Stimulated activated CD4-positive, alpha-beta T cell treated with anti-CD3 and anti-CD28 coated beads, Interleukin-4, amount 100 ng/mL, for 4 hours (primary cell): ENCODE measurements at regions not wholly inside any gene's neighbourhood (a gene's known extent, or its start where the extent isn't known, plus 50 kb on each side); places are given as distances from the start of the nearest gene placed in this dataset.
"Not testable (repeated sequence)": the region's sequence is repeated elsewhere in the genome, so short reads cannot be mapped to it uniquely, and the experiment has no call there.

ENCODE experiments used
- DNase-seq, 2 experiments: peaks; one replicate each; pipeline ENCODE4 v3.0.0-alpha.2; 2020

GRCh38 chr1:165147799-165148198, 208.7 kb downstream of the LMX1A start:
- no peak for DNase-seq

GRCh38 chr1:165144757-165145397, 211.6 kb downstream of the LMX1A start:
- DNase-seq, result peak; percentile 7 to 10

GRCh38 chr1:165143437-165144065, 213.0 kb downstream of the LMX1A start:
- peak in 1 of 2 experiments; percentile 12 for DNase-seq

GRCh38 chr1:165138960-165139359, 217.6 kb downstream of the LMX1A start:
- DNase-seq, result no peak

GRCh38 chr1:165137551-165138316, 218.8 kb downstream of the LMX1A start:
- DNase-seq, result no peak

GRCh38 chr1:165134431-165134830, 222.1 kb downstream of the LMX1A start:
- DNase-seq, result no peak

GRCh38 chr1:165129568-165130164, 226.8 kb downstream of the LMX1A start:
- no peak for DNase-seq

GRCh38 chr1:165124772-165125171, 231.7 kb downstream of the LMX1A start:
- no peak for DNase-seq

- no peak for DNase-seq
Observed at GRCh38 chr1:165119086-165119485, 237.4 kb downstream of the LMX1A start.

- DNase-seq, result no peak
Observed at GRCh38 chr1:165117482-165117881, 239.0 kb downstream of the LMX1A start.

- no peak for DNase-seq
Observed at GRCh38 chr1:165116732-165117131, 239.8 kb downstream of the LMX1A start.

- DNase-seq, result no peak
Observed at GRCh38 chr1:165116171-165116570, 240.3 kb downstream of the LMX1A start.

GRCh38 chr1:165114889-165115285, 241.6 kb downstream of the LMX1A start:
- DNase-seq, result no peak

GRCh38 chr1:165114022-165114888, 242.3 kb downstream of the LMX1A start:
- no peak for DNase-seq

GRCh38 chr1:165112260-165112659, 244.3 kb downstream of the LMX1A start:
- DNase-seq, result no peak

- DNase-seq, result no peak
Observed at GRCh38 chr1:165109013-165109412, 247.5 kb downstream of the LMX1A start.

- DNase-seq, result not testable (repeated sequence)
Observed at GRCh38 chr1:165092542-165093162, 263.9 kb downstream of the LMX1A start.

GRCh38 chr1:165080253-165080896, 276.1 kb downstream of the LMX1A start:
- DNase-seq, result no peak

- DNase-seq, result no peak
Observed at GRCh38 chr1:165078391-165078790, 278.1 kb downstream of the LMX1A start.

- DNase-seq, result no peak
Observed at GRCh38 chr1:165075725-165076370, 280.7 kb downstream of the LMX1A start.
